T-helper 9 cell (primary cell): ENCODE measurements at regions not wholly inside any gene's neighbourhood (a gene's known extent, or its start where the extent isn't known, plus 50 kb on each side); places are given as distances from the start of the nearest gene placed in this dataset.
"Not testable (repeated sequence)": the region's sequence is repeated elsewhere in the genome, so short reads cannot be mapped to it uniquely, and the experiment has no call there.

Experiments used
- DNase-seq: peaks from one replicate; pipeline ENCODE4 v3.0.0-alpha.2; 2020

DNA sequence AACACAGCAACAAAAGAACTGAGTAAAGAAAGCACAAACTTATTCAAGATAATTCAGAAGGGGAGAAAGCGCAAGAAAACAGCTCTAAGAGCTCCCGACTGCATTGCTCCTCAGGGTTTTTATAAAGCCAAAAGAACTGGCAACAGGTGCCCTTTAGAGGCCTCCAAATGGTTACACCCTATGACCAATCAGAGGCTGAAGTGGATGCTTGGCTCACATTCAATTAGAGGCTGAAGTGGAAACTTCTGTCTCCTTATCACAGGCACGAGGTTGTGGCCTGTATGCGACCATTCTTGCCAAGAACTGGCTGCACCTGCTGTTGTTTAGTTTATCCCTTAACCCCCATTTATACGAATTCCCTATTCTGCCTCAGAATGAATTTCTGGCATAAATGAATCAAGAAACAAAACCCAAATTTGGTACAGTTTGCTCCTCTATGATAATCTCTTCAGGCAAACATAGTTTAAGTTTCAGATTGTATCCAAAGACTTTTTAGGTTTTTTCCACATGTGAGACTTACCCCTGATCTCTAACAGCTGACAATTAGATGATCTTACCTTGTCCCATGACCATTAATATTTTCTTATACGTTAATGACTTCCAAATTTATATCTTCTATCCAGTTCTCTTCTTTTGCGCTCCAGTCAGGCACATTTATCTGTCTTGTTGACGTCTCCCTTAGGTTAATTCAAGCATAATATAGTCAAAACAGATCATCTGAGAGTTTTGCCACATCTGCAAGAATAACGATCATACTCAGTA lies 504.8 kb downstream of the NXPH1 start:
- DNase-seq: no peak

- no peak for DNase-seq
These were observed 506.0 kb downstream of the NXPH1 start for GRCh38 chr7:8939446-8939845.

GRCh38 chr7:8963722-8964121 lies 530.3 kb downstream of the NXPH1 start:
- DNase-seq: no peak

GRCh38 chr7:8965177-8965576 lies 531.8 kb downstream of the NXPH1 start:
- no peak for DNase-seq

- no peak for DNase-seq
These were observed 540.2 kb downstream of the NXPH1 start for GRCh38 chr7:8973601-8974000.

GRCh38 chr7:8975681-8976080 lies 542.3 kb downstream of the NXPH1 start:
- DNase-seq: no peak

DNA sequence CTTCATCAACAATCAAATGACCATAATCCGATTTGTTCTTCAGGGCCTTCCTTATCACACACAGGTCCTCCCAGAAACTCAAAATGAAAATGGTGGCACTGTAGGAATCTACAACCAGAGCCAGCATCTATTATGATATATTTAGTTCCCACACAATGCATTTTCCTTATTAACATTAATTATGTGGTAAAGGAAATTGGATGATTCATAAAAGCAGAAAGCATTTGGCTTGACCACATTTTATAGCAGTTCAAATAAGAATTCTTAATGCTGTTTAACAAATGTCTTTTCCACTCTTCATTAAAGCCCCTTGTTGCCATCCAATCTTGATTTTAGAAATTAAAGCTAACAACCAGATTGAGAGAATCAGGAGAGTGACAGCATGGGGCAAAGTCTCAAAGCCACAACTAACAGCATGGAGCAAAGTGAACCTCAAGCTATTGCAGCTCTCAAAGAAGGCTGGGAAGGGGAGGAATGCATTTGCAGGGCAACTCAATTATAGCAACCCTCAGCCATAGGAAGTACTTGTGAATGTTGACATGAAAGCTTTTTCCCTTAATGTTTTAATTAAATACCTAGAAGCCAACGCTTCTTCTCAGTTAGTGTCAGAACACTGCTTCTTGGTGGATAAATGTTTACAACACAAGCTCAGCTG lies 549.1 kb downstream of the NXPH1 start:
- DNase-seq: no peak

DNA sequence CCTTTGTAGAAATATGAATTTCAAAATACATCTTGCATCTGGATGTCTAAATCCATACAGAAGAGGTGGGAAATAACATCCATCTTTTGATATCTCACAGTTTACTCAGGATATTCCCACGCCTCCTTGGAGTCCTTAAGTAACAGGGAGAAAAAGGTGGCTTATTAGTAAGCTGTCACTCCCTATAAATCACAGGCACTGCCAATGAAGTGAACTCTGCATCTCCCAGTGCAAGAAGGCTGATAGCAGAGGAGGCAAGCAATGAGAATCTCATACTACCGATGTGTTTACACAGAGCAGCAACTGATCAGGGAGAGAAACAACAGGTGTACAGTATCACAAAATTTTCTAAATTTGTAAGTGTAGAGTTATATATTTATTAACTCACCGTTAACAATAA lies 551.8 kb downstream of the NXPH1 start:
- DNase-seq: no peak

- no peak for DNase-seq
These were observed 554.9 kb downstream of the NXPH1 start for GRCh38 chr7:8988267-8988666.

GRCh38 chr7:8991159-8991558 lies 557.8 kb downstream of the NXPH1 start:
- DNase-seq: no peak

DNA sequence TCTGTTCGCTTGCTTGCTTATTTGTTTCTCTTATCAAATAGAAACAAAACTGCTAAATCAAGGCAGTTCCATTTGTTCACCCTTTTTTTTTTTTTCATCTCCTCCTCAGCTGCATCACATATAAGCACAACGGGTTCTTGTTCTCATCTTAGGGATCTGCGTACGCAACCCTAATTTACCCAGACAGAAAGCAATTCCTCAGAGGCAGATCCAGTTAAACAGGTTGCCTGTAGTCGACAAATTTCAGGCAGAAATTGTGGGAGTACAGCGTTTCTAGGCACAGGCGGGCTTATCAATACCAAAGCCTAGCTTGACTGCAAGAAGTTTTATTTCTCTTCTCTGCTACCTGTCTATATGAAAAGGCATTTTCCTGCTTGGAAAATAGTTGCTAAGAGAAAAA lies 565.4 kb downstream of the NXPH1 start:
- DNase-seq: no peak

GRCh38 chr7:9013940-9014339 lies 580.5 kb downstream of the NXPH1 start:
- no peak for DNase-seq

DNA sequence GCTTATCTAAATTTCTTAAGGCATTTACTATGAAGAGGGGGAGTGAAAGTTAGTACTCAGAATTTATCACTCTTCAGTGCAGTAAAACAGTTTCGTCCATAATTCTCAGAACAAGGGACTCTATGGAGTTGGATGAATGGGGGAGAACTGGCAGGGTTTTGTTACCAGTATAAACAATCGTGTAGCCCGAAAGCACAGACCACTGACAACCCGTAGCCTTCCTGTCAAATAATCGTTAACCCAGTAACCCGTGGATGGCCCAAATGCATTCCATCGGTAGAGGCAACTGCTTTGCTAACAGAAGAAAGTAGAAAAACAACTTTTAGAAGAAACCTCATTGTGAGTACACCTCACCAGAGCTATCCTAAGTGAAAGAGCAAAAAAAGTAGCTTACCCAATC lies 583.9 kb downstream of the NXPH1 start:
- DNase-seq: no peak

GRCh38 chr7:9022456-9022855 lies 589.0 kb downstream of the NXPH1 start:
- no peak for DNase-seq

DNA sequence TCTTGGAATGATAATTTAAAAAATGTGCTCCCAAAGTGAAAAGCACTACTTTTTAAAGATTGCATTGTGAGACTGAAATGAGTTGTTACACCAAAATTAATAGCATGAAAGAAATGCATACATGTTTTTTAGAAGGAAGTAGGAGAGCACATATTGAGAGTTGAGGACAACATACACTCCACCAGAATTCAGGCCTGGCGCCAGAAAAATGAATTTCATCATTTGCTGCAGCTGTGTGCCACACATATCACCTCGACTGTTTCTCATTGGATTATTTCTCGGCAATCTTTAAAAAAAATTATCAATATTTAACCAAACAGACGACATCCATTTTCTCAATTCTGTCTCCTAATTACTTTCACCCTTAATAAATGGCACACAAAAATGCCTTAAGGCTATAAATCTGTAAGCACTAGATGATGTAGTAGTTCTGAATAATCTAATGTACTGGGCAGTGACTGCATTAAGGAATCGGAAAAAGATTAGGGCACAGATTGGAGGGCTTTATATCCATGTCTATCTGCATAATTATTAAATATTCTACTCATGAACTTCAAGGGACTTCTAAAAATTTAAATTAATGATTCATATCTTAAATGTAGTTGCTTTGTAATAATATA lies 590.4 kb downstream of the NXPH1 start:
- DNase-seq: no peak

GRCh38 chr7:9026121-9026520 lies 592.7 kb downstream of the NXPH1 start:
- DNase-seq: no peak

- no peak for DNase-seq
These were observed 594.6 kb downstream of the NXPH1 start for GRCh38 chr7:9028012-9028411.

DNA sequence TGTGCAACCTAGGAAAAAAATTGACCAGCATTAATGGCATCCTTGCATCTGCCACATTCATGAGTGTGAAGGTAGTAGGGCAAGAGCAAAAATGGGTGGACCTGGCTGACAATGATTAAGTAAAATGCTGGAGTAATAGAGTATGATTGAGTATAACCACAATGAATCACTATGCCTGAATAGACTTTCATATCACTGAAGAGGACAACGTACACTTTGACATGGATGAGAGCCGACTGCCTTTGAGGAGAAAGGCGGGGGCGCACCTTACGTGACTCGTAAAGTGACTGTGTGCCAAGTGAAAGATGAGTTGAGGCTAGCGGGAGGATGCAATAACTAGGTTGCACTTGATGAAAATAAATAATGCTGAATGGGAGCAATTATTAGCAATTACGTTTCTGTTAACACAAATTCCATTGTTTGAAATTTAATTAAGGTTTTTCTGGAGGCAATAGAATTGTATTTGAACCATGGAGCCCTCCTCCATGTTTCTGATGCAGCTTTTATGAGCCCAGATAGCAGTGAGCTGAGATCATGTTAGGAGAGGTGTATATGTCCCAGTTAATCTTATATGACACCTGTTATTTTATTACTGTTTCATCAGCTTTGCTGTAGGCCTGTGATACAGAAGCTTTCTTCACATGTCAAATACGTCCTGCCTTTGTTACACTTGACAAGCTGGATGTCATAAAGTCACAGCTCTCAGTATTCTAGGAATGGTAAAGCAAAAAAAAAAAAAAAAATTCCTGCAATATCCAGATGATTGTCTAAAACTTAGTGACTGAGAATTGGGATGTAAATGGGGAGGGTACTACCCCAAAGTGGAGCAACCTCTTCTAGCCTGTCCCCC lies 596.5 kb downstream of the NXPH1 start:
- no peak for DNase-seq

- DNase-seq: no peak
These were observed 597.6 kb downstream of the NXPH1 start for GRCh38 chr7:9030976-9031375.

DNA sequence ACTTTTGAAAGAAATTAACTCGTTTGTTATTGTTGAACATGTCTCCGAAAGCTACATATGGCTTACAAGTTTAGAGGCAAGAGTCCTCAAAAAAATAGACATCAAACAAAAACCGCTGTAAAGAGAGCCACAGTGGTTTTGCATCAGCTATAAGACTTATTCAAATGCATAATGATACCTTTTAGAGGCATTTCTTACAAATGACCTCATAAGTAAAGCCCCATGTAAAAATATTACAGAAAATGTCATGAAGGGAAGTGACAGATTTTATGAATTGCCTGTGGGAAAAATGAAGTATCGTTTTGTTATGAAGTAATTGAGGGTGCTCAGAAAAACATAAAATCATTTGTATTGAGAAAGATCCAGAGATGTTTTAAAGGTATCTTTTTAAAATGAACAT lies 598.0 kb downstream of the NXPH1 start:
- no peak for DNase-seq

DNA sequence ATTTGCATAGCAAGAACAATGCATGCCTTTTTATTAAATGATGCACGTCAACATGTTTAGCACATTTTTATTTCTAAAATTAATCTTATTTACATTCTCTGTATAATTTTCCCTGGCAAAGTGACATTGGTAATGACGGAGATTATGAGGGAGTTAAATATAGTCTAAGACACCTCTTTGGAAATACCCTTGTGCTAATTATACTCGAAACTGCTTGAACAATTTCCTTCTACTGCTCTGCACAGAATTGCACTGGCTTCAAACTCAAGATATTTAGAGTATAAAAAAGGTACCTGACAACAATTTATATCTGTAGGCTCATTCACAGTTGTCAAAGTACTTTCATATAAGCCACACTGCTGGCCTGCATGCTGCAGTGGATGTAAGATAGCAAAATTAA lies 602.7 kb downstream of the NXPH1 start:
- no peak for DNase-seq

DNA sequence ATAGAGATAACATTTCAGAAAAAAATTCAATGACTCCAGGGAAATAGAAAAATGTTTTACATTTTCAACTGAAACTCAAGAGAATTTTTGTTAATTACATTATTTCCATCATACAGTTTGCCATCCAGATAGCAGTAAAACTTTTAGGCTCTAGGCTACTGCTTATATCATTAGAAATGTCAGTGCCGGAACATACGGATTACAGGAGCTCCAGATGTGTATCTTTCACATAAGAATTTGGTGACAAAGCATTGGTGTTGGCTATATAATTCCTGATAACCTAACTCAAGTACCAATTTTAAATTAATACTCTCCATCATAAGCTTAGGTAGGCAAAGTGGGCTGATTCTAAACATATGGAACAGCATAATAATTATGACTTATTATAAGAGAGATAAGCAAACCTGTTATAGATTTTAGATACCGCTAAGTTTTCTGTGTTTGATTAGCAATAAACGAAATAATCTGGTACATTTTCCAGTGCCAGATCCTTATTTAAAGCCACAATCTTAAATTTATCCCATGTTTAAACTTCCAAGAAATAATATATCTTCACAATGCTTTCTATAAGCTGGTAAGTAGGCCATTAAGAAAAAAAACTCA lies 637.9 kb downstream of the NXPH1 start:
- DNase-seq: no peak

DNA sequence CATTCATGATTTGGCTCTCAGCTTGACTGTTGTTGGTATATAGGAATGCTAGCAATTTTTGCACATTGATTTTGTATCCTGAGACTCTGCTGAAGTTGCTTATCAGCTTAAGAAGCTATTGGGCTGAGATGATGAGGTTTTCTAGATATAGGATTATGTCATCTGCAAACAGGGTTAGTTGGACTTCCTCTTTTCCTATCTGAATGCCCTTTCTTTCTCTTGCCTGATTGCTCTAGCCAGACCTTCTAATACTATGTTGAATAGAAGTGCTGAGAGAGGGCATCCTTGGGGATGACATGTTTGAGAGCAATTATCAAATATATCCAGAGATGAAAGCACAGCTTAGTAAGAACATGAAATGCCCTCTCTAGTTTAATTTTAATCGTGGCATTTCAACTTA lies 642.4 kb downstream of the NXPH1 start:
- not testable (repeated sequence) for DNase-seq
